ENCODE measurements at regions not wholly inside any gene's neighbourhood (a gene's known extent, or its start where the extent isn't known, plus 50 kb on each side); places are given as distances from the start of the nearest gene placed in this dataset.

DNA sequence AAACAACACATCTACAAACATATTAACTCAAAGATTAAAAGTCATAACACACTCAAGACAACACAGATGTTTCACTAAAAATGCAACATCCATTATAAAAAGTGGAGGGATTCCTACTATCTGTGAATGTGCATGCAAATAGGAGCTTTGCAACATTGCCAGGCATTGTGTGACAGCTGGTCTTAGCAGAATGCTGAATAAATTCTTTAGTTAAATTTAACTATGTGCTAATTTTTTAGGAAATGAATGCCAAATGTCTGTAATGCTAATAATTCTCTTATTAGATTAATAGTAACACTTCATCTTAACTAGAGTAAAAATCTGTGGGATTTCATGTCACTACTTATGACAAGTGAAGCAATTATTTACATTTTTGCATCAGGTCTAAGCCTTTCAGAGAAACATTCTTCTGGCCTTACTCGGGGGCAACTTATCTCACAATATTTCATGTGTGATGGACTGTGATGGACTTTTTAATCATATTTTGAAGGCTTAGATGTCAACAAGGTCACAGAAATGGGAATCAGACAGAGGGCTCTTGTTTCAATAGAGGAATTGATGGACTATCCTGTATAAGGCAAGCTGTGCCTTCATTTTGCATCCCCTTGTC lies 524.6 kb upstream of the KCND2 start:
- Histone ChIP-seq H3K27me3 (no peaks in the 10 kb centered on the region), H3K36me3 (no peaks in the 10 kb centered on the region), H3K9me3 (no peaks in the 10 kb centered on the region), H3K4me3 (no peak overlapping the region), H3K4me1 (no peaks in the 10 kb centered on the region), H3K27ac (no peak overlapping the region)
- intact Hi-C loops (cut with DNase I): no loop called here
- ATAC-seq: no peak
- no peak for DNase-seq
- TF ChIP-seq, protein P1, sequence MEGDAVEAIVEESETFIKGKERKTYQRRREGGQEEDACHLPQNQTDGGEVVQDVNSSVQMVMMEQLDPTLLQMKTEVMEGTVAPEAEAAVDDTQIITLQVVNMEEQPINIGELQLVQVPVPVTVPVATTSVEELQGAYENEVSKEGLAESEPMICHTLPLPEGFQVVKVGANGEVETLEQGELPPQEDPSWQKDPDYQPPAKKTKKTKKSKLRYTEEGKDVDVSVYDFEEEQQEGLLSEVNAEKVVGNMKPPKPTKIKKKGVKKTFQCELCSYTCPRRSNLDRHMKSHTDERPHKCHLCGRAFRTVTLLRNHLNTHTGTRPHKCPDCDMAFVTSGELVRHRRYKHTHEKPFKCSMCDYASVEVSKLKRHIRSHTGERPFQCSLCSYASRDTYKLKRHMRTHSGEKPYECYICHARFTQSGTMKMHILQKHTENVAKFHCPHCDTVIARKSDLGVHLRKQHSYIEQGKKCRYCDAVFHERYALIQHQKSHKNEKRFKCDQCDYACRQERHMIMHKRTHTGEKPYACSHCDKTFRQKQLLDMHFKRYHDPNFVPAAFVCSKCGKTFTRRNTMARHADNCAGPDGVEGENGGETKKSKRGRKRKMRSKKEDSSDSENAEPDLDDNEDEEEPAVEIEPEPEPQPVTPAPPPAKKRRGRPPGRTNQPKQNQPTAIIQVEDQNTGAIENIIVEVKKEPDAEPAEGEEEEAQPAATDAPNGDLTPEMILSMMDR (IDR thresholded peaks at IDR 0.05): no peak

GRCh38 chr7:119748991-119749390 lies 524.0 kb upstream of the KCND2 start:
- H3K27me3 ChIP-seq: no peaks in the 10 kb centered on the region
- TF ChIP-seq, protein P1 (IDR thresholded peaks at IDR 0.05): no peak
- ATAC-seq (no peak), DNase-seq (no peak)
- no peak overlapping the region for H3K27ac ChIP-seq
- no peaks in the 10 kb centered on the region for H3K9me3 ChIP-seq
- no peak overlapping the region for H3K4me3 ChIP-seq
- no peaks in the 10 kb centered on the region for H3K36me3 ChIP-seq
- no peaks in the 10 kb centered on the region for H3K4me1 ChIP-seq
- intact Hi-C loops (cut with DNase I): no loop called here

- no peak overlapping the region for H3K4me3 ChIP-seq
- DNase-seq (no peak), ATAC-seq (no peak)
- H3K36me3 ChIP-seq: no peaks in the 10 kb centered on the region
- H3K27ac ChIP-seq: no peak overlapping the region
- no peaks in the 10 kb centered on the region for H3K4me1 ChIP-seq
- H3K27me3 ChIP-seq: no peaks in the 10 kb centered on the region
- no peaks in the 10 kb centered on the region for H3K9me3 ChIP-seq
- intact Hi-C loops (cut with DNase I): no loop called here
- TF ChIP-seq, protein P1 (IDR thresholded peaks at IDR 0.05): no peak
These were observed 516.3 kb upstream of the KCND2 start for GRCh38 chr7:119756687-119757086.

DNA sequence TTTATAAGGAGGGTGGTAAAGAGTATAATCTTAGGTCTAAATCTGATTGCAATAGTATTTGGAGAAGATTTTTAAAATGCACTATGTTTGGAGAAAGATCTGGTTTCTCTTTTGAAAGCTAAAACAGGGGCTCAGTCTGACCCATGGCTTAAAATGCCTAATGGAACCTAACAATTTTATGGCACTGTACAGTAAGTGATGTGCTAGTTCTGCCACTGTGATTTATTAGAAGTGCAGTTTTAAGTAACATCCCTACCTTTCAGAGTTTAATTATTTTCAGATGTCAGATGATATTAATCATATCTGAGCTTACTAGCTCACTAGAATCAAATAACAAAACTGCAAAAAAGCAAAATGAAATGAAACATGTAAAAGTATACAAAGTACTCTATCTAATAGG lies 514.7 kb upstream of the KCND2 start:
- Histone ChIP-seq H3K4me1 (no peaks in the 10 kb centered on the region), H3K9me3 (no peaks in the 10 kb centered on the region), H3K27ac (no peak overlapping the region), H3K27me3 (no peaks in the 10 kb centered on the region), H3K36me3 (no peaks in the 10 kb centered on the region), H3K4me3 (no peak overlapping the region)
- TF ChIP-seq, protein P1 (IDR thresholded peaks at IDR 0.05): no peak
- ATAC-seq (no peak), DNase-seq (no peak)
- intact Hi-C loops (cut with DNase I): no loop called here

DNA sequence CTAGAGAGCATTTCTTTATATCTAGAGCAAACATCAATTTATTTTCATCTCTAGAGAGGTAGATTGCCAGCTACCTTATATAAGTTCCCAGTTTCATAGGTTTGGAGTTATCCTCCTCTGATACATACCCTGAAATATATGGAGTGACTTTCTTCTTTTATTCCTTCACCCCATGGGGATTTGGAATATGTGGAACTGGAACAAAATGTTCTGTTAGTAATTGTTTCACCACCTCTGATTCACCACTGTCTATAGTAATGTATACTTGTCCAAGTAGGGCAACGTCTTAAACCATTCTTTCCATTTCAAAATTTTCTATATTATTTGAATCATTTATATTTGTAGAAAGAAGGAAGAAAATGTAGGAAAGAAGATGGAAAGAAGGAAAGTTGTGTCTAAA lies 511.2 kb upstream of the KCND2 start:
- Histone ChIP-seq H3K36me3 (no peaks in the 10 kb centered on the region), H3K4me3 (no peak overlapping the region), H3K27me3 (no peaks in the 10 kb centered on the region), H3K9me3 (no peaks in the 10 kb centered on the region), H3K27ac (no peak overlapping the region), H3K4me1 (no peaks in the 10 kb centered on the region)
- TF ChIP-seq, protein P1 (IDR thresholded peaks at IDR 0.05): no peak
- intact Hi-C loops (cut with DNase I): no loop called here
- DNase-seq (no peak), ATAC-seq (no peak)

DNA sequence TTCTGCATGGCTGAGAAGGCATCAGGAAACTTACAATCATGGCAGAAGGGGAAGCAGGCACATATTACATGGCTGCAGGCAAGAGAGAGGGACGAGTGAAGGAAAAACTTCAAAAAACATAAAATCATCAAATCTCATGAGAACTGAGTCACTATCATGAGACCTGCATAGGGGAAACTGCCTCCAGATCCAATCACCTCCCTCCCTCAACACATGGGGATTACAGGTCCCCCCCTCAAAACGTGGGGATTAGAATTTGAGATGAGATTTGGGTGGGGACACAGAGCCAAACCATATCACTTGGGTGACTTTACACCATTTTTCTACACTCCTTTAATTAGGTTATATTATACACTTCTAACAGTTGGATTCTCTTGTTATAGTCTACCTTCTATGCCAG lies 490.7 kb upstream of the KCND2 start:
- no peak for ATAC-seq
- no peak for DNase-seq
- Histone ChIP-seq H3K27me3 (no peaks in the 10 kb centered on the region), H3K27ac (no peak overlapping the region), H3K9me3 (no peaks in the 10 kb centered on the region), H3K36me3 (no peaks in the 10 kb centered on the region), H3K4me1 (no peaks in the 10 kb centered on the region), H3K4me3 (no peak overlapping the region)
- TF ChIP-seq, protein P1 (IDR thresholded peaks at IDR 0.05): no peak
- intact Hi-C loops (cut with DNase I): no loop called here
